ENCODE measurements at regions not wholly inside any gene's neighbourhood (a gene's known extent, or its start where the extent isn't known, plus 50 kb on each side); places are given as distances from the start of the nearest gene placed in this dataset.
"Not testable (repeated sequence)": the region's sequence is repeated elsewhere in the genome, so short reads cannot be mapped to it uniquely, and the experiment has no call there.

DNA sequence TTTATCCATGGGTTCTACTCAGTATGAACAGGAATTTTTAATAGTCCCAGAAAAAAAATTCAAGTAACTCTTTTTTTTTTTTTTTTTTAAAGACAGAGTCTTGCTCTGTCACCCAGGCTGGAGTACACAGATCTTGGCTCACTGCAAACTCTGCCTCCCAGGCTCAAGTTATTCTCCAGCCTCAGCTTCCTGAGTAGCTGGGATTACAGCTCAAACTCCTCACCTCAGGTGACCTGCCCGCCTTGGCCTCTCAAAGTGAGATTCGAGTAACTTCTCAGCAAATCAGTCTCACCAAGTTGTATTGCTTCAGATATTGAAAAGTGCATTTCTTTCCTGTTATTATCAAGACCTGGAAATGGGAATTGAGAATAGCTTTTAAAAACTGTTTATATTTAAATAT, 281.2 kb upstream of the MINDY3 start:
- DNase-seq (no peak), ATAC-seq (replicated peaks in 1 of 4) (no peak)
- no peaks in the 10 kb centered on the region for H3K36me3 ChIP-seq (ENCODE audit: control insufficient read depth in 2 of 2, extremely low read depth in 1 of 2, insufficient read depth in 1 of 2, low read length in 1 of 2)
- CTCF ChIA-PET, result no interaction called here
- H3K4me1 Mint-ChIP-seq, result no peaks in the 10 kb centered on the region
- H3K4me1 ChIP-seq (ENCODE audit: control insufficient read depth in 1 of 2, extremely low read depth in 1 of 2, insufficient read depth in 2 of 2, low read length in 2 of 2), result no peaks in the 10 kb centered on the region
- no CpG with 5 or more reads among the region's 2 CpGs for WGBS (ENCODE audit: insufficient coverage)
- peaks cover 3 to 8% (median 3%) of the 10 kb centered on the region in 3 donors for H3K9me3 Mint-ChIP-seq
- no peak overlapping the region for H3K4me3 ChIP-seq (ENCODE audit: control insufficient read depth in 1 of 2, extremely low read depth in 1 of 2, low read length in 1 of 2)
- no peak overlapping the region for H3K4me3 Mint-ChIP-seq
- POLR2A ChIA-PET, result no interaction called here
- H3K9me3 ChIP-seq, result no peaks in the 10 kb centered on the region
- peaks cover 8 to 9% of the 10 kb centered on the region in 2 donors for H3K27me3 Mint-ChIP-seq
- H3K27ac Mint-ChIP-seq, result no peak overlapping the region
- H3K36me3 Mint-ChIP-seq, result no peaks in the 10 kb centered on the region
- H3K27ac ChIP-seq (ENCODE audit: low read length), result no peak overlapping the region
- H3K27me3 ChIP-seq (replicated peaks in 1 of 2; ENCODE audit: control insufficient read depth in 2 of 2, extremely low read depth in 1 of 2, insufficient read depth in 2 of 2, low read length in 1 of 2), result no peaks in the 10 kb centered on the region

- Histone ChIP-seq H3K4me3 (ENCODE audit: control insufficient read depth in 1 of 2, extremely low read depth in 1 of 2, low read length in 1 of 2) (no peak overlapping the region), H3K4me1 (ENCODE audit: control insufficient read depth in 1 of 2, extremely low read depth in 1 of 2, insufficient read depth in 2 of 2, low read length in 2 of 2) (no peaks in the 10 kb centered on the region), H3K9me3 (no peaks in the 10 kb centered on the region), H3K27me3 (replicated peaks in 1 of 2; ENCODE audit: control insufficient read depth in 2 of 2, extremely low read depth in 1 of 2, insufficient read depth in 2 of 2, low read length in 1 of 2) (no peaks in the 10 kb centered on the region), H3K27ac (ENCODE audit: low read length) (no peak overlapping the region), H3K36me3 (ENCODE audit: control insufficient read depth in 2 of 2, extremely low read depth in 1 of 2, insufficient read depth in 1 of 2, low read length in 1 of 2) (no peaks in the 10 kb centered on the region)
- CTCF ChIA-PET, result no interaction called here
- Mint-ChIP-seq H3K27me3 (peaks cover 4 to 8% of the 10 kb centered on the region in 2 donors), H3K4me1 (no peaks in the 10 kb centered on the region), H3K4me3 (no peak overlapping the region), H3K27ac (no peak overlapping the region), H3K9me3 (peaks cover 0 to 22% (median 14%) of the 10 kb centered on the region in 3 donors), H3K36me3 (no peaks in the 10 kb centered on the region)
- POLR2A ChIA-PET, result no interaction called here
- ATAC-seq (replicated peaks in 1 of 4) (no peak), DNase-seq (no peak)
- WGBS (ENCODE audit: insufficient coverage), result 71% methylated on average over 1 of the region's 5 CpGs
These were observed 286.7 kb upstream of the MINDY3 start for GRCh38 chr10:16146993-16147392.

DNA sequence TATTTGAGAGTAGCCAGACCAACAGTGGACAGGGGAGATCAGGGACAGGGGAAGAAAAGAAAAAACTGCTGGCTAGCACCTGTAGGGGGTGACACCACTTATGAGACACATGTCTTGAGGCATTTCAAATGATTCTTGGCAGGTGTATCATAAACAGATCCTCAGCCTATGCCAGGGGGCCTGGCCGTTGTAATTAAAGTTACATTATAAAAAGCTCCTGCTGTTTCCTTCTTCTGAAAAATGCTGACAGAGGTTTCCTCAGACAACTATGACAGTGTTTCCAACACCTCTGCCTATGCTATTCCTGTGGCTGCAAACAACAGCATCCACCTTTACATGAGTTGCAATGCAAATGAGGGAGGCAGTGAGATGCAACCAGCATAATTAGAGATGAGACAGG, 281.0 kb upstream of the PTER start:
- no CpG with 5 or more reads among the region's 1 CpG for WGBS (ENCODE audit: insufficient coverage)

GRCh38 chr10:16156681-16157080, 280.1 kb upstream of the PTER start:
- Mint-ChIP-seq H3K4me3 (no peak overlapping the region), H3K9me3 (no peaks in the 10 kb centered on the region), H3K4me1 (no peaks in the 10 kb centered on the region), H3K36me3 (no peaks in the 10 kb centered on the region), H3K27me3 (no peaks in the 10 kb centered on the region), H3K27ac (no peak overlapping the region)
- H3K4me3 ChIP-seq (ENCODE audit: control insufficient read depth in 1 of 2, extremely low read depth in 1 of 2, low read length in 1 of 2), result no peak overlapping the region
- ATAC-seq (replicated peaks in 1 of 4) (no peak), DNase-seq (no peak)
- no peaks in the 10 kb centered on the region for H3K4me1 ChIP-seq (ENCODE audit: control insufficient read depth in 1 of 2, extremely low read depth in 1 of 2, insufficient read depth in 2 of 2, low read length in 2 of 2)
- no peaks in the 10 kb centered on the region for H3K36me3 ChIP-seq (ENCODE audit: control insufficient read depth in 2 of 2, extremely low read depth in 1 of 2, insufficient read depth in 1 of 2, low read length in 1 of 2)
- no peaks in the 10 kb centered on the region for H3K9me3 ChIP-seq
- H3K27ac ChIP-seq (ENCODE audit: low read length), result no peak overlapping the region
- 71% methylated on average over 1 of the region's 7 CpGs for WGBS (ENCODE audit: insufficient coverage)
- ChIA-PET POLR2A (no interaction called here), CTCF (no interaction called here)
- no peaks in the 10 kb centered on the region for H3K27me3 ChIP-seq (replicated peaks in 1 of 2; ENCODE audit: control insufficient read depth in 2 of 2, extremely low read depth in 1 of 2, insufficient read depth in 2 of 2, low read length in 1 of 2)

More for the DNA sequence above, 281.0 kb upstream of the PTER start:
- Mint-ChIP-seq H3K4me1 (no peaks in the 10 kb centered on the region), H3K4me3 (no peak overlapping the region), H3K36me3 (no peaks in the 10 kb centered on the region), H3K9me3 (peaks cover 0 to 4% (median 3%) of the 10 kb centered on the region in 3 donors), H3K27ac (no peak overlapping the region), H3K27me3 (no peaks in the 10 kb centered on the region)
- ATAC-seq (replicated peaks in 1 of 4) (no peak), DNase-seq (no peak)
- ChIA-PET CTCF (interaction anchor here in 1 of 2 donors (0.6 kb wide), 1 partner anchor 314 kb away, joined by 3 read pairs; no protein-coding TSS in a partner anchor), POLR2A (no interaction called here)
- H3K27ac ChIP-seq (ENCODE audit: low read length), result no peak overlapping the region
- H3K36me3 ChIP-seq (ENCODE audit: control insufficient read depth in 2 of 2, extremely low read depth in 1 of 2, insufficient read depth in 1 of 2, low read length in 1 of 2), result no peaks in the 10 kb centered on the region
- no peaks in the 10 kb centered on the region for H3K4me1 ChIP-seq (ENCODE audit: control insufficient read depth in 1 of 2, extremely low read depth in 1 of 2, insufficient read depth in 2 of 2, low read length in 2 of 2)
- H3K4me3 ChIP-seq (ENCODE audit: control insufficient read depth in 1 of 2, extremely low read depth in 1 of 2, low read length in 1 of 2), result no peak overlapping the region
- no peaks in the 10 kb centered on the region for H3K27me3 ChIP-seq (replicated peaks in 1 of 2; ENCODE audit: control insufficient read depth in 2 of 2, extremely low read depth in 1 of 2, insufficient read depth in 2 of 2, low read length in 1 of 2)
- H3K9me3 ChIP-seq, result no peaks in the 10 kb centered on the region

- H3K4me1 Mint-ChIP-seq; H3K27me3 ChIP-seq (replicated peaks in 1 of 2; ENCODE audit: control insufficient read depth in 2 of 2, extremely low read depth in 1 of 2, insufficient read depth in 2 of 2, low read length in 1 of 2); DNase-seq; H3K36me3 Mint-ChIP-seq; H3K27ac Mint-ChIP-seq; H3K27ac ChIP-seq (ENCODE audit: low read length); H3K9me3 ChIP-seq; H3K4me3 ChIP-seq (ENCODE audit: control insufficient read depth in 1 of 2, extremely low read depth in 1 of 2, low read length in 1 of 2); POLR2A ChIA-PET; H3K27me3 Mint-ChIP-seq; H3K4me1 ChIP-seq (ENCODE audit: control insufficient read depth in 1 of 2, extremely low read depth in 1 of 2, insufficient read depth in 2 of 2, low read length in 2 of 2); H3K4me3 Mint-ChIP-seq; ATAC-seq (replicated peaks in 1 of 4); H3K36me3 ChIP-seq (ENCODE audit: control insufficient read depth in 2 of 2, extremely low read depth in 1 of 2, insufficient read depth in 1 of 2, low read length in 1 of 2): not testable (repeated sequence)
- CTCF ChIA-PET, result interaction anchor here in 1 of 2 donors (0.5 kb wide), 1 partner anchor 60 kb away, joined by 3 read pairs; no protein-coding TSS in a partner anchor
- 61% methylated on average over 3 of the region's 3 CpGs for WGBS (ENCODE audit: insufficient coverage)
- H3K9me3 Mint-ChIP-seq, result peaks cover 14 to 25% (median 22%) of the 10 kb centered on the region in 3 donors
These were observed 271.7 kb upstream of the PTER start for GRCh38 chr10:16165067-16165466.

- no peak overlapping the region for H3K4me3 ChIP-seq (ENCODE audit: control insufficient read depth in 1 of 2, extremely low read depth in 1 of 2, low read length in 1 of 2)
- Mint-ChIP-seq H3K4me1 (no peaks in the 10 kb centered on the region), H3K4me3 (no peak overlapping the region), H3K27me3 (peaks cover 3 to 6% of the 10 kb centered on the region in 2 donors), H3K9me3 (no peaks in the 10 kb centered on the region), H3K36me3 (no peaks in the 10 kb centered on the region), H3K27ac (no peak overlapping the region)
- no peaks in the 10 kb centered on the region for H3K36me3 ChIP-seq (ENCODE audit: control insufficient read depth in 2 of 2, extremely low read depth in 1 of 2, insufficient read depth in 1 of 2, low read length in 1 of 2)
- H3K27ac ChIP-seq (ENCODE audit: low read length), result no peak overlapping the region
- H3K4me1 ChIP-seq (ENCODE audit: control insufficient read depth in 1 of 2, extremely low read depth in 1 of 2, insufficient read depth in 2 of 2, low read length in 2 of 2), result no peaks in the 10 kb centered on the region
- CTCF ChIA-PET, result no interaction called here
- POLR2A ChIA-PET, result no interaction called here
- 80% methylated on average over 1 of the region's 6 CpGs for WGBS (ENCODE audit: insufficient coverage)
- DNase-seq (no peak), ATAC-seq (replicated peaks in 1 of 4) (no peak)
- no peaks in the 10 kb centered on the region for H3K9me3 ChIP-seq
- peaks cover 0 to 2% of the 10 kb centered on the region in 2 experiments for H3K27me3 ChIP-seq (replicated peaks in 1 of 2; ENCODE audit: control insufficient read depth in 2 of 2, extremely low read depth in 1 of 2, insufficient read depth in 2 of 2, low read length in 1 of 2)
These were observed 254.7 kb upstream of the PTER start for GRCh38 chr10:16182144-16182543.

- Mint-ChIP-seq H3K9me3 (no peaks in the 10 kb centered on the region), H3K27me3 (peaks cover 3 to 6% of the 10 kb centered on the region in 2 donors), H3K4me1 (no peaks in the 10 kb centered on the region), H3K27ac (no peak overlapping the region), H3K4me3 (no peak overlapping the region), H3K36me3 (no peaks in the 10 kb centered on the region)
- ATAC-seq (replicated peaks in 1 of 4) (no peak), DNase-seq (no peak)
- H3K4me3 ChIP-seq (ENCODE audit: control insufficient read depth in 1 of 2, extremely low read depth in 1 of 2, low read length in 1 of 2), result no peak overlapping the region
- H3K9me3 ChIP-seq, result no peaks in the 10 kb centered on the region
- no peaks in the 10 kb centered on the region for H3K36me3 ChIP-seq (ENCODE audit: control insufficient read depth in 2 of 2, extremely low read depth in 1 of 2, insufficient read depth in 1 of 2, low read length in 1 of 2)
- ChIA-PET CTCF (no interaction called here), POLR2A (no interaction called here)
- no CpG with 5 or more reads among the region's 3 CpGs for WGBS (ENCODE audit: insufficient coverage)
- H3K4me1 ChIP-seq (ENCODE audit: control insufficient read depth in 1 of 2, extremely low read depth in 1 of 2, insufficient read depth in 2 of 2, low read length in 2 of 2), result no peaks in the 10 kb centered on the region
- no peak overlapping the region for H3K27ac ChIP-seq (ENCODE audit: low read length)
- H3K27me3 ChIP-seq (replicated peaks in 1 of 2; ENCODE audit: control insufficient read depth in 2 of 2, extremely low read depth in 1 of 2, insufficient read depth in 2 of 2, low read length in 1 of 2), result peaks cover 0 to 2% of the 10 kb centered on the region in 2 experiments
These were observed 254.1 kb upstream of the PTER start for GRCh38 chr10:16182688-16183087.

Measured in T-cell (primary cell).